Suppressor macrophage (primary cell): ENCODE measurements at regions not wholly inside any gene's neighbourhood (a gene's known extent, or its start where the extent isn't known, plus 50 kb on each side); places are given as distances from the start of the nearest gene placed in this dataset.
A peak's percentile ranks its signal among the peaks of the same experiment; 100 is the strongest.

Source experiments
- DNase-seq, 4 experiments: peaks; one replicate each; pipeline ENCODE4 v3.0.0-alpha.2; 2020 to 2022

DNA sequence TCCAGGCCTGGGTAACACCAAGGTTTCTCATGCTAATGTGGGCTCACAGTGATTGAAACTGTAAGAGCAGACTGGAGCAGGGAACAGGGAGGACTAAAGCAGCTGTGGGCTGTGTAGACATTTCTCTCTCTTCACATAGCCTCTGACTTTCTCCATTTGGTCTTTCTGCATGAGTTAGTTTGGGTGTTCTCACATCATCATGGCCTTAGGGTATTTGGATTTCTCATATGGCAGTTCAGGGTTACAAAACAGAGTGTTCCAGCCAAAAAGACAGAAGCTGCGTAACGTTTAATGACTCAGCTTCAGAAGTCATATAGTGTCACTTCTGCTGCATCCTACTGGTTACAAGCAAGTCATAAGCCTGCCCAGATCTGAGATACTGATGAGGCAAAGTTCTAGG, 52.0 kb upstream of the OSBPL8 start:
- peak; percentile 64 to 91 (median 78) for DNase-seq

GRCh38 chr12:76614364-76614763, 54.8 kb upstream of the OSBPL8 start:
- DNase-seq = no peak

DNA sequence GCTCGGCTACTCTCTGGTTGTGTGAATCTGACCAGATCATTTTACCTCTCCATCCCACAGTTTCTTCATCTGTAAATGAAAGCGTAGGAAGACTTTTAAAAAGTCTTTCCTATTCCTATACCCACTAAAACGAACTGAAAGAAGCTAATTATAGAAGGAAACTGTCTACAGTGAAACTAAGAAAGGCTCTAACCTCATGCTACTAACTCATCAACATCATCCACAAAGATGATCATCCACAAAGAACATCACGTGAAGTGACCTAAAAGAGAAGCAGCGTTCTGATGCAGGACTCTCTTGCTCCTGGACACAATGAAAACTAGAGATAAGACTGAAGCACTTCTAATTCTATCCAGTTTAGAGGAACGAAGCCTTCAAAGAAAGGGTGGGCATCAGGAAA, 58.5 kb upstream of the OSBPL8 start:
- no peak for DNase-seq

- DNase-seq = peak; percentile 78 to 85 (median 81)
Measured at GRCh38 chr12:76621582-76622024, 62.0 kb upstream of the OSBPL8 start.

GRCh38 chr12:76622351-76622750, 62.8 kb upstream of the OSBPL8 start:
- no peak for DNase-seq

DNA sequence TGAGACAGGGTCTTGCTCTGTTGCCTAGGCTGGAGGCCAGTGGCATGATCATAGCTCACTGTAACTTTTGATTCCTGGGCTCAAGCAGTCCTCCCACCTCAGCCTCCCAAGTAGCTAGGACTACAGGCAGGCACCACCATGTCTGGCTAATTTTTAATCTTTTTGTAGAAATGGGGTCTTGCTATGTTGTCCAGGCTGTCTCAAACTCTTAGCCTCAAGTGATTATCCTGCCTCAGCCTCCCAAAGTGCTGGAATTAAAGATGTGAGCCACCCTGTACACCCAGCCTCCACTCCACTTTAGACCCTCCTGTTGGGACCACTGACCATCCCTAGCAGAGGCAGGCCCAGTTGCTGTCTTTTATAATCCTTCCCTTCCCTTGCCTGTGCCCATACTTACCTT, 63.3 kb upstream of the OSBPL8 start:
- no peak for DNase-seq

- no peak for DNase-seq
Measured at GRCh38 chr12:76623931-76624330, 64.4 kb upstream of the OSBPL8 start.

- no peak for DNase-seq
Measured at GRCh38 chr12:76627346-76628135, 68.0 kb upstream of the OSBPL8 start.

DNA sequence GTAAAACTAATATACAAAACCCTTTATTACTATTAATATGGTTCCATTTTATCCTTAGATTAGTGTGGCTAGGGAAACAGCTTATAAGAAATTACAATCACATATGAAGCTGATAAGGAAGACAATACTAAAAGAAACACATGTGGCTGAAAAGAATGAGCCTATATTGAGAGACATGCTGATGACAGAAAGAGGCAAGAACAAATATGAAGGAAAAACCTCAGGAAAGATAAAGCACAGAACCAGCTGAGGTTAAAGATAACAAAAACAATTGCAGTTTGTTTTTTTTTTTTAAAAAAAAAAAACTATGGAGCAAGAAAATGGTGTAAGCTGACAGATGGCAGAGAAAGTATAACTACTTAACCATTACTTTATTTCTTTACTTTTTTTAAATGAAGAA, 69.2 kb upstream of the OSBPL8 start:
- no peak for DNase-seq

DNA sequence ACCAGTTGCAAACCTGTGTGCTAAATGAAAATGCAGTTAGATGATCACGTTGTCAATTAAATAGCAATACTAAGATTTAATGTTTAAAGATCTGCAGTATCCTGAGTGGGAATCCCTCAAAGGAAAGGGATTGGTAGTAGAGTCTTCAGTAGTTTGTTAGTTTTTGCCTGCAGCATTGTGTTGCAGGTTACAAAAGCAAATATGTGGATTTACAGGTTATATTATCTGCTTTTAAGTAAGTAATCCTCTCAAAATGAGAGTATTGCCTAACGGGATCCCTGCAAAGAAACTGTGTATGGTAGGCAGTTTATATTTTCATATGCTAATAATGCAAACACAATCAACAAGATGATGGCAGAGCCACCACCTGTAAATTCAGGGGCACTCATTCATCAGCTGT, 72.2 kb upstream of the OSBPL8 start:
- no peak for DNase-seq

DNA sequence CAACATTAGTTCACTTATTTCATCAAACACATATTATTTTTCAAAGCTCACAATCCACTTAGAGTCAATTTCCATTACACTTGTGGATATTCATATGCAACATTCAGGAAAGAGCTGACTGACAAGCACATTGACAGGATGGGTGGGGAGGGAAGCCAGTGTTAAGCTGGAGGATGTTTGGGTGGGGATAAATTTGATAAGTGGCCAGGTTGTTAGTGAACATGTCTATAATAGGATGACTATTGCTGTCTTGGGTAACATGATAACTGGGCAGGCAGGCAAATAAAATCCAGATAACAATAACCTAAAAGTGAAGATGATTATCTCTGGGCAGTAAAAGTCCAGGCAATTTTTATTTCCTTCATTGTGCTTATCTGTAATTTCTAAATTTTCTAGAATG, 73.8 kb upstream of the OSBPL8 start:
- DNase-seq = no peak

- DNase-seq = no peak
Measured at GRCh38 chr12:76634133-76634532, 74.6 kb upstream of the OSBPL8 start.

DNA sequence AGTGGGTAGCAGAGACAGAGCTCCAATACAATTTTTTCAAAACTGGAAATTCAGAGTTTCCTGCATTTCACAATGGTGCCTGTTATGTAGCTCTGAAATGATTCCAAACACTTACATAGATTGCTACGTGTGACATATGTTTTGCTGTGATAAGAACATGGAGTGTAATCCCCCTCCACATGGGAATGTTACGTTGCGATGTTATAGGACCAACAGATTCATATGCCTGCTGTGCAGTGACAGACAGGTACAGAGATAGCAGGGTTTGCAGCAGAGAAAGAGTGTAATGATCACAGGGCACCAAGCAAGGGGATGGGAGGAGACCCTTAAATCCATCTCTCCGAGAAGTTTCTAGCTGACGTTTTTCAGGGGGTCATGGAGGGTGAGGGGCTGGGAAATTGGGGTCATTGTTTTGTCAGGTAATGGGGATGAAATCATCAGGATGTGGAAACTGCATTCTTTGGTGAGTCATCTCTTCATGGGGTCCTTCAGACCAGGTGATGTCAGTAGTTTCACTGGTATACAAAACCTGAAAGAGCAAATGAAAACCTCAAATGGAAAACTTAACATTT, 76.6 kb upstream of the OSBPL8 start:
- DNase-seq = no peak

GRCh38 chr12:76637807-76638206, 78.2 kb upstream of the OSBPL8 start:
- no peak for DNase-seq

DNA sequence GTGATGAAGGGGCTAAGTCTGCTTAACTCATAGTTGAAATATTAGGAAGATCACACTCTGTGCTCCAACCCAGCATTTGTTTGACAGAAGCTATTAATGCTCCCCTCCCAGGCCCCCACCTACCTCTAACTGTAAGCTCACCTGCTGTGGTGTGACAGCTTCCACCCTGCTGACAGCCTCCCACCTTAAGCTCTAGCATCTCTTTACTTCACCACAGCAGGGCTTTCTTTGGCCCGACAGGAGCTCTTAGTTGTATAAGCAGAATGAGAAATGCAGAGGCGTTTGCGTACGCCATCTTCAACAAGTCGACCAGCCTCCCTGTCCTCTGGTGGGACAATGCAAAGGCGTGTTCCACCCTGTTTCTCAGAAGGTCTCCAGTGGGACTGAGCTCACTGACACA, 80.1 kb upstream of the OSBPL8 start:
- DNase-seq = no peak

- no peak for DNase-seq
Measured at GRCh38 chr12:76641073-76641472, 81.5 kb upstream of the OSBPL8 start.

DNA sequence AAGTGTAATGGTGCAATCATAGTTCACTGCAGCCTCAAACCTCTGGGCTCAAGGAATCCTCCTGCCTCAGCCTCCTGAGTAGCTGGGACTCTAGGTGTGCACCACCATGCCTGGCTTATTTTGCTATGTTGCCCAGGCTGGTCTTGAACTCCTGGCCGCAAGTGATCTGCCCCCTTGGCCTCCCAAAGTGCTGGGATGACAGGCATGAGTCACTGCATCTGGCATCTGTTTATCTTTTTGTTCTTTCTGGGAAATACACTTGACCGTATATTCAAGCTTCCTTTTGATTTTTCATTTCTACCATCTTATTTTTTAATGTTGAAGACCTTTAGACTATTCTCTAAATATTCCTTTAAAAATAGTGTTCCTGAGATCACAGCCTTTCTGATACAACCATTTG, 82.4 kb upstream of the OSBPL8 start:
- no peak for DNase-seq

- no peak for DNase-seq
Measured at GRCh38 chr12:76643438-76643837, 83.9 kb upstream of the OSBPL8 start.

DNA sequence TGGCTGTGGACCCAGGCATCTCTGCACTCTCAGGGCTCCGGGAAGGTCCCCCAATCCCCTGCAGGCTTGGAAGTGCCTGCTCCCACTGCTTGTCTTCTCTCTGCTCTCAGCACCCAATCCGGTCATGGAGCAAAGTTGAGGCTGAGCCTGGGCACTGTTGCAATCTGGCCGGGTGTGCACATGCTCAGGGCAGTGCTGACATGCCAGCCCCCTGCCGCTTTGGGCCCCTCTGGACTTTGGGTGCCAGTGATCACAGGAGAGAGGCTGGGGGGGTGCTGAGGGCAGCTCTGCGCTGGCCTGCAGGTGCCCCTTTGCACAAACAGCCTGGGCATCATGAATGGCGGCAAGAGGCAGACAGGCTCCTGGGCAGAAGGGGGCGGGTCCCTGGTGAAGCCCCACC, 85.4 kb upstream of the OSBPL8 start:
- DNase-seq = no peak

DNA sequence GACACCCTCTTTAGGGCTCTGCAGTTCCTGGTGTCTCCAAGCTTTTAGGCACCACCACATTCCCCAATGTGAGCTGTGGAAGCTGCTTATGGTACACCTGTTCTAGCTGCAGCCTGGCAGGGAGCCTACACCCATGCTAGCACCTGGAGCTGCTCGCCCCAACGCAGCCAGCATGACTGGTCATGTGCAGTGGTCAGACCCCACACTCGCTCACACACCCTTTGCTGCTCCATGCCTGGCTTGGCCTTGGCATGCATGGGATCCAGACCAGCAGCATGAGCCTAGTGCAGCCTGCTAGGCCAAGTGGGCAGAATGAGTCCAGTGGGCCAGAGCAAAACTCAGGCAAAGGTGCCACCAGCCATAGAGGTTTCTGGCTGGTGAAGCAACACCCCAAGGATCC, 86.4 kb upstream of the OSBPL8 start:
- DNase-seq = no peak

DNA sequence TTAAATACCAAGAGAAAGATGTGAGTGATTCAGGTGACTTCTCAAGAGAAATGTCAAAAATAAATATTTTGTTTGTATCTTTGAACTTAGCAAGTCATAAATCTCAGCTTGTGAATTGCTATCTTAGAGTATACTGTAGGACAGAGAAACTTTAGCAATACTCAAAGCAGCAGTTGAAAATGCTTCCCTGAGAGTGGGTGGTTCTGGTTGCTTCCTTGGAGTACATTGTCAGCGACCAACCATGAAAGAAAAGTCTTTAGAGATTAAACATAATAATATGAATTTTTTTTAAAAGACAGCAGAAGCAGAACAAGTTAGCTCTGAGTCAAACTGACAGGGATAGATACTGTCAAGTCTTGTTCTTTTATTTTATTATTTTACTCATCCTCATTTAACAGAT, 86.8 kb upstream of the OSBPL8 start:
- DNase-seq = no peak

DNA sequence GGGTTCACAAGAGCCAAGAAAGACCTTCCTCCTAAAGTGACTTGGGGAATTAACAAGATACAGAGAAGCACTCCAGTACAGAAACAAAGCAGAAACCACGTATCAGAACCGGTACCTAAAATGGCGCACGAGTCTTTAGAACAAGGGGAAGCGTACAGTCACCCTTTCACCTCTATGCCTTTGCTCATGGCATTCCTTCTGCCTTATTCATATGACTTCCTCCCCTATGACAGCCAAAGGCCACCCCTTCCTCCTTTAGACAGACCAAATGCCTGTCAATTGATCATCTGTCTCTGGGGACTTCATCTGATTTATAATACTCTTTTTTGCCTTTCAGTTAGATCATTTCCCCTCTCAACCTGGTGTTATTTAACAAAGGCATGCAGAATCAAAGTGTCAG, 89.5 kb upstream of the OSBPL8 start:
- no peak for DNase-seq

DNA sequence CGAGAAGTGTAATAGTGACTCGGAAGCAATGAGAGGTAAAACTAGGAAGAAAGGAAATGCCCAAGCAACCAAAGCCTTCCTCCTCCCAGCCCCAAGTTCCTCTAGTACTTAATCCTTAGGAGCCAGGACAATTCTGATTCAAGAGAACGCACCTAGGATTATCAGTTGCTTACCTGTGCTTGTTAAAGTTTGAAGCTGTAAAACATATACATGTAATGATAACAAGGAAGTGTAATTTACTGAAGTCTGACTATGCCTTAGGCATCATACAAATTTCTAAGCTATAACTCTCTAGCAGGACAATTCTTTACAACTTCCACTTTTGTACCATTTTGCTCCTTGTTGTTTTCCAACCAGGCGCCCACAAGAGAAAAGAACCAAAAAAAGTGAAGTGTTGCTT, 92.8 kb upstream of the OSBPL8 start:
- DNase-seq = no peak

DNA sequence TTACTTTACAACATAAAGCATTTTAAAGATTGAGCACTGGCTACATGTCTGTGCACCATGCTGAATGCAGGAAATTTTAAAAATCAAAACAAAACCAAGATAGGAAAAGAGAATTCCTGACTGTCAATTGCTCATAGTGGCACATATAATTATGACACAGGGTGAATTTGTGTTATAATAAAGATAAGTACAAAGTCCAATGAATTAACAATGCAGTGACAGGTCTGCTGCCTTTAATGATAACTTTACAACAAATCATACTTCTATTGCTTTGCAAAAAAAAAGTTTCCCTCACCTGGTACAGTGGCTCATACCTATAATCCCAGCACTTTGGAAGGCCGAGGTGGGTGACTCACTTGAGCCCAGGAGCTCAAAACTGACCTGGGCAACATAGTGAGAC, 93.8 kb upstream of the OSBPL8 start:
- DNase-seq = no peak

DNA sequence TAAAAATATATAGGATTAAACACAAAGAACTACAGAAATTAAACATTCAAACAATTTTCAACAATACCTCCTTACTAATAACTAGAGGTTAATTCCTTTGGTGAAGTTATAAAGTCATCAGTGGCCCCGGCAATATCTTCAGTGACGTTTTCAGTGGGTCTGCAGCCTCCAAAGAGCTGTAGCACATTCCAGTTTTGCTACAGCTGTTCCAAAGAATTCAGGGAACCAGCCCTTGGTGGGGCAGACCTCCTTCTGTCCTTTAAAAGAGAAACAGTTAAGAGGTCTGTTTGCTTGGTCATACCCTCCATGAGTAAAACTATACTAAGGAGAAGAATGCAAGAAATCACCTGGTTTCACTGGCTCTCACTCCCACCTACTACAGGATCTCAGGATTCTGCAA, 99.2 kb upstream of the ZDHHC17 start:
- DNase-seq = no peak
